GM21529 (cell line): ENCODE measurements at regions not wholly inside any gene's neighbourhood (a gene's known extent, or its start where the extent isn't known, plus 50 kb on each side); places are given as distances from the start of the nearest gene placed in this dataset.
"Not testable (repeated sequence)": the region's sequence is repeated elsewhere in the genome, so short reads cannot be mapped to it uniquely, and the experiment has no call there.

ENCODE experiments used
- ATAC-seq: cut with Tn5 transposase; IDR thresholded peaks from one replicate; pipeline ENCODE4 v1.9.1; 2021; ENCODE audit not compliant: unreplicated experiment

- ATAC-seq: not testable (repeated sequence)
Measured at GRCh38 chr1:222470252-222470805, 77.6 kb downstream of the HHIPL2 start.

GRCh38 chr1:222466150-222466865 is 81.6 kb downstream of the HHIPL2 start:
- ATAC-seq: no peak

GRCh38 chr1:222465211-222466041 is 82.5 kb downstream of the HHIPL2 start:
- peak; percentile 92 for ATAC-seq

GRCh38 chr1:222464841-222465210 is 83.1 kb downstream of the HHIPL2 start:
- ATAC-seq: peak; percentile 20

GRCh38 chr1:222463059-222463730 is 84.7 kb downstream of the HHIPL2 start:
- no peak for ATAC-seq

- ATAC-seq: no peak
Measured at GRCh38 chr1:222462601-222463000, 85.3 kb downstream of the HHIPL2 start.

GRCh38 chr1:222461941-222462340 is 86.0 kb downstream of the HHIPL2 start:
- ATAC-seq: no peak

GRCh38 chr1:222459652-222460051 is 88.3 kb downstream of the HHIPL2 start:
- no peak for ATAC-seq

GRCh38 chr1:222457513-222457912 is 90.4 kb downstream of the HHIPL2 start:
- no peak for ATAC-seq

GRCh38 chr1:222457084-222457483 is 90.8 kb downstream of the HHIPL2 start:
- ATAC-seq: no peak

- ATAC-seq: peak; percentile 97
Measured at GRCh38 chr1:222455188-222455879, 92.6 kb downstream of the HHIPL2 start.

GRCh38 chr1:222454782-222455181 is 93.1 kb downstream of the HHIPL2 start:
- no peak for ATAC-seq

- ATAC-seq: no peak
Measured at GRCh38 chr1:222454186-222454585, 93.7 kb downstream of the HHIPL2 start.

- no peak for ATAC-seq
Measured at GRCh38 chr1:222452031-222452430, 95.9 kb downstream of the HHIPL2 start.

- ATAC-seq: no peak
Measured at GRCh38 chr1:222443566-222443965, 104.3 kb downstream of the HHIPL2 start.

GRCh38 chr1:222441066-222441465 is 106.8 kb downstream of the HHIPL2 start:
- ATAC-seq: no peak

- ATAC-seq: no peak
Measured at GRCh38 chr1:222424826-222425225, 123.1 kb downstream of the HHIPL2 start.

GRCh38 chr1:222421380-222421779 is 126.5 kb downstream of the HHIPL2 start:
- no peak for ATAC-seq

- no peak for ATAC-seq
Measured at GRCh38 chr1:222420633-222421032, 127.3 kb downstream of the HHIPL2 start.

- ATAC-seq: no peak
Measured at GRCh38 chr1:222418654-222419053, 129.2 kb downstream of the HHIPL2 start.

- ATAC-seq: peak; percentile 57
Measured at GRCh38 chr1:222417264-222417663, 130.6 kb downstream of the HHIPL2 start.
